Endodermal cell (in vitro differentiated cells): ENCODE measurements at regions not wholly inside any gene's neighbourhood (a gene's known extent, or its start where the extent isn't known, plus 50 kb on each side); places are given as distances from the start of the nearest gene placed in this dataset.
A peak's percentile ranks its signal among the peaks of the same experiment; 100 is the strongest.

Source experiments
- DNase-seq: peaks from one replicate; pipeline ENCODE4 v3.0.0-alpha.2; 2017
- H3K27ac ChIP-seq: 2 replicates; pipeline ENCODE4 v1.5.1; 2013; ENCODE audit warnings: mild to moderate bottlenecking, low read depth, low read length, moderate library complexity
- H3K27me3 ChIP-seq: 2 replicates; pipeline ENCODE4 v1.6.1; 2013; ENCODE audit warnings: mild to moderate bottlenecking, low read length, moderate library complexity; ENCODE audit not compliant: insufficient read depth, control insufficient read depth, poor library complexity, severe bottlenecking
- H3K36me3 ChIP-seq: 2 replicates; pipeline ENCODE4 v1.7.0; 2013; ENCODE audit warnings: mild to moderate bottlenecking, low read length, moderate library complexity; ENCODE audit not compliant: control insufficient read depth, insufficient read depth
- H3K4me1 ChIP-seq: one replicate; pipeline ENCODE4 v1.7.0; 2013; ENCODE audit warnings: low read length; ENCODE audit not compliant: control insufficient read depth, insufficient read depth
- H3K4me3 ChIP-seq: 2 replicates; pipeline ENCODE4 v1.5.1; 2013; ENCODE audit warnings: mild to moderate bottlenecking, low read length, moderate library complexity
- H3K9ac ChIP-seq: 2 replicates; pipeline ENCODE4 v1.6.1; 2013; ENCODE audit warnings: mild to moderate bottlenecking, low read length, moderate library complexity; ENCODE audit not compliant: poor library complexity, severe bottlenecking; ENCODE audit errors: extremely low read depth
- H3K9me3 ChIP-seq: 2 replicates; pipeline ENCODE4 v1.6.1; 2013; ENCODE audit warnings: mild to moderate bottlenecking, low read length, moderate library complexity; ENCODE audit not compliant: control insufficient read depth
- H3K27ac Mint-ChIP-seq: 2 replicates; pipeline ENCODE4 v1.8.0; 2020; ENCODE audit warnings: mixed read lengths
- H3K27me3 Mint-ChIP-seq: 2 replicates; pipeline ENCODE4 v1.8.0; 2021; ENCODE audit warnings: mild to moderate bottlenecking, mixed read lengths; ENCODE audit not compliant: insufficient read depth
- H3K36me3 Mint-ChIP-seq: 2 replicates; pipeline ENCODE4 v1.8.0; 2020; ENCODE audit warnings: low read depth, mixed read lengths
- H3K4me1 Mint-ChIP-seq: 2 replicates; pipeline ENCODE4 v1.8.0; 2020; ENCODE audit warnings: mixed read lengths
- H3K4me3 Mint-ChIP-seq: 2 replicates; pipeline ENCODE4 v1.8.0; 2020; ENCODE audit warnings: mild to moderate bottlenecking, moderate library complexity, mixed read lengths
- H3K9me3 Mint-ChIP-seq: 2 replicates; pipeline ENCODE4 v1.8.0; 2020; ENCODE audit warnings: mild to moderate bottlenecking, mixed read lengths
- CTCF ChIP-seq: fragments of 200-600 bp; sonication (generic); conservative IDR thresholded peaks from 2 replicates; pipeline ENCODE4 v1.5.0; 2021; ENCODE audit warnings: antibody characterized with exemption, mild to moderate bottlenecking
- WGBS, 2 experiments: methylation state at CpG; one replicate each; pipeline versions ENCODE4 v1.1.5 to v1.1.7; 2013; ENCODE audit warnings: missing lambda C conversion rate in 2 of 2, mixed read lengths in 1 of 2; ENCODE audit not compliant: insufficient coverage in 1 of 2, insufficient read length in 1 of 2; 5-methylcytosine and 5-hydroxymethylcytosine counted together

GRCh38 chr11:134755535-134755934, 343.5 kb upstream of the B3GAT1 start:
- no peaks in the 10 kb centered on the region for H3K36me3 ChIP-seq
- no peaks in the 10 kb centered on the region for H3K27me3 ChIP-seq
- H3K27me3 Mint-ChIP-seq, result peaks cover 47% of the 10 kb centered on the region
- H3K4me3 Mint-ChIP-seq, result no peak overlapping the region
- H3K4me3 ChIP-seq, result no peak overlapping the region
- H3K9me3 Mint-ChIP-seq, result no peaks in the 10 kb centered on the region
- TF ChIP-seq CTCF, result no peak
- no peak overlapping the region for H3K27ac ChIP-seq
- no peaks in the 10 kb centered on the region for H3K9me3 ChIP-seq
- peaks cover 7% of the 10 kb centered on the region for H3K4me1 Mint-ChIP-seq
- no peak overlapping the region for H3K27ac Mint-ChIP-seq
- no peaks in the 10 kb centered on the region for H3K4me1 ChIP-seq
- no peak overlapping the region for H3K9ac ChIP-seq
- H3K36me3 Mint-ChIP-seq, result no peaks in the 10 kb centered on the region
- peak; percentile 32 for DNase-seq
- WGBS, 2 experiments, result 93% methylated on average over 6 to 10 of the region's 10 CpGs

GRCh38 chr11:134754521-134755198, 342.6 kb upstream of the B3GAT1 start:
- no peak overlapping the region for H3K4me3 ChIP-seq
- Mint-ChIP-seq H3K27me3 (peaks cover 51% of the 10 kb centered on the region), H3K4me3 (no peak overlapping the region), H3K9me3 (no peaks in the 10 kb centered on the region), H3K36me3 (no peaks in the 10 kb centered on the region), H3K27ac (no peak overlapping the region), H3K4me1 (peaks cover 8% of the 10 kb centered on the region)
- H3K27me3 ChIP-seq, result no peaks in the 10 kb centered on the region
- no peak for TF ChIP-seq CTCF
- no peaks in the 10 kb centered on the region for H3K4me1 ChIP-seq
- DNase-seq, result no peak
- H3K9ac ChIP-seq, result no peak overlapping the region
- H3K27ac ChIP-seq, result no peak overlapping the region
- no peaks in the 10 kb centered on the region for H3K36me3 ChIP-seq
- 73 to 75% methylated on average over 13 to 19 of the region's 19 CpGs for WGBS, 2 experiments
- H3K9me3 ChIP-seq, result no peaks in the 10 kb centered on the region

- Histone ChIP-seq H3K9me3 (peaks cover 4% of the 10 kb centered on the region), H3K4me1 (no peaks in the 10 kb centered on the region), H3K27ac (no peak overlapping the region), H3K4me3 (no peak overlapping the region), H3K9ac (no peak overlapping the region), H3K27me3 (no peaks in the 10 kb centered on the region), H3K36me3 (no peaks in the 10 kb centered on the region)
- H3K4me3 Mint-ChIP-seq, result no peak overlapping the region
- H3K27me3 Mint-ChIP-seq, result peaks cover 50% of the 10 kb centered on the region
- peaks cover 5% of the 10 kb centered on the region for H3K9me3 Mint-ChIP-seq
- H3K4me1 Mint-ChIP-seq, result peaks cover 15% of the 10 kb centered on the region
- no peaks in the 10 kb centered on the region for H3K36me3 Mint-ChIP-seq
- TF ChIP-seq CTCF, result no peak
- no peak overlapping the region for H3K27ac Mint-ChIP-seq
- peak; percentile 32 for DNase-seq
- WGBS, 2 experiments, result 84 to 92% methylated on average over 6 to 16 of the region's 16 CpGs
Observed at GRCh38 chr11:134753771-134754520, 341.9 kb upstream of the B3GAT1 start.
